Right renal pelvis (tissue), 4 donors: ENCODE measurements at regions not wholly inside any gene's neighbourhood (a gene's known extent, or its start where the extent isn't known, plus 50 kb on each side); places are given as distances from the start of the nearest gene placed in this dataset.

Experiments used
- DNase-seq, 4 donors: peaks; one replicate each; pipeline ENCODE4 v3.0.0-alpha.2; 2013; ENCODE audit warnings: low read depth in 4 of 4, low spot score in 3 of 4, missing footprints in 1 of 4

DNA sequence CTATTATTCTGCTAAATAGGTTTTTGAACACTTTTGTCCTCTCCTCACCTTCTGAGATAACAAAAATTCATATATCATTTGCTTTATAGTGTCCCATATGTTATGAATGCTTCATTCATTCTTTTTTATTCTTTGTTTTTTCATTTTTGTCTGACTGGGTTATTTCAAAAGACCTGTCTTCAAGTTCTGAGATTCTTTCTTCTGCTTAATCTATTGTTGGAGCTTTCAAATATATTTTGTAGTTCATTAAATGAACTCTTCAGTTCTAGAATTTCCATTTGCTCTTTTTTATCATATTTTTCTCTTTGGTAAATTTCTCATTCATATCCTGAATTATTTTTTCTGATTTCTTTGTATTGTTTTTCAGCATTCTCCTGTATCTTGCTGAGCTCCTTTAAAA, 53.1 kb upstream of the SCIN start:
- no peak for DNase-seq

DNA sequence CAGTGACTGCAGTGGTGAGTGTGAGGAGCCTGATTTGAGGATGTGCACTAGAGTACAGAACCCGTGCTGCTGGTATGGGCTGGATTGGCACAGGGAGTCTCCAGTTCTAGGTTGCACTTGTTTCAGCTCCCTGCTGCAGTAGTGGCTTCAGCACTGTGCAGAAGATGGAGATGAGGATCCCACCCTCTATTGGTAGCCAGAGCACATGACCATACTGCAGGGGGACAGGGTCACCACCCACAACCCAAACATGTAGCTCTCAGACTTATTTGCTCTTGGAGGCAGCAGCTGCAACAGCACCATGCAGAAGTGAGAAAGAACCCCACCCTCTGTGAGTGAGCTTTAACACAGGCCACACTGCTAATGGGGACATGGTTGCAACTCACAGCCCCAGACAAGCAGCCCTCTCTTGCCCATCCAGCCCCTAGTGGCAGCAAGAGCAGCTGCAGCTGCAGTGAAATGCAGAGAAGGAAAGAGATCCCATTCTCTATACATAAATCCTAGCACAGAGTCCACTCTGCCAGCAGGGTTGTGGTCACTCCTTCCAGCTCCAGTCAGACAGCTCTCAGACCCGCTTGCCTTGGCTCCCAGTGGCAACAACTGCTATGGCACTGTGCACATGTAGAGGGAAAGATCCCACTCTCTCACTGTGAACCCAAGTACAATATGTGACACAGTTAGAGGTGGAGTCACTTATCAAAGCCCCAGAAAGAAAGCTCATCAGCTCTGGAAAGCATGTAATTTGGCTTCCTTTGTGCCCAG, 51.4 kb upstream of the SCIN start:
- DNase-seq = no peak

DNA sequence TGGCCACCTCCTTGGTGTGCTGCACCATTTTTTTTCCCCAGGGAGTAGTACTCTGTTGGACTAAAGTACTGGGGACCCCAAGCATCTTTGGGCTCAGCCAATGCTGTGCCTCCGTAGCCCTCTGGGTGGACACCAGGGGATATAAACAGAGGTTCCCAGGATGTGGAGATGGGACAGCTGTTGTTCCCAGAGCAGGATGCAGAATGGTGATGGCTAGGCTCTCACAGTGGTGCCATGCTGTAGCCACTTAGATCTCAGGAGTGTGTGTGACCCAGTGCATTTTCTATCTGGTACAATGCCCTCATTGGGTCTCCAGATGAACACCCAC, 50.9 kb upstream of the SCIN start:
- DNase-seq = no peak
